Neural cell (in vitro differentiated cells): ENCODE measurements at regions not wholly inside any gene's neighbourhood (a gene's known extent, or its start where the extent isn't known, plus 50 kb on each side); places are given as distances from the start of the nearest gene placed in this dataset.
"Not testable (repeated sequence)": the region's sequence is repeated elsewhere in the genome, so short reads cannot be mapped to it uniquely, and the experiment has no call there.

Experiments
- H2AFZ ChIP-seq: fragments of 200-600, 300-800 bp; sonication (generic), shearing (Covaris generic); 2 replicates; pipeline ENCODE4 v1.6.0; 2014; ENCODE audit warnings: low read depth, mild to moderate bottlenecking, antibody characterized with exemption, low read length, moderate library complexity
- H3F3A ChIP-seq: fragments of 200-600 bp; shearing (Covaris generic); 2 replicates; pipeline ENCODE4 v1.6.1; 2016; ENCODE audit warnings: mild to moderate bottlenecking, moderate library complexity, mixed read lengths, antibody characterized with exemption, low read length; ENCODE audit not compliant: insufficient read depth, poor library complexity, severe bottlenecking
- H3K27ac ChIP-seq: fragments of 200-600, 300-800 bp; sonication (generic), shearing (Covaris generic); 2 replicates; pipeline ENCODE4 v1.5.1; 2014; ENCODE audit warnings: mild to moderate bottlenecking, low read length, moderate library complexity
- H3K27me3 ChIP-seq: fragments of 300-800, 200-600 bp; sonication (generic), shearing (Covaris generic); 2 replicates; pipeline ENCODE4 v1.6.0; 2014; ENCODE audit warnings: mild to moderate bottlenecking, low read depth, low read length, moderate library complexity; ENCODE audit not compliant: insufficient read depth
- H3K36me3 ChIP-seq: fragments of 300-800, 200-600 bp; sonication (generic), shearing (Covaris generic); 2 replicates; pipeline ENCODE4 v1.5.1; 2014; ENCODE audit warnings: mild to moderate bottlenecking, antibody characterized with exemption, low read length, moderate library complexity; ENCODE audit not compliant: insufficient read depth
- H3K4me2 ChIP-seq: fragments of 300-800, 200-600 bp; sonication (generic), shearing (Covaris generic); 2 replicates; pipeline ENCODE4 v1.6.0; 2014; ENCODE audit warnings: mild to moderate bottlenecking, low read length
- H3K4me3 ChIP-seq: fragments of 300-800, 200-600 bp; sonication (generic), shearing (Covaris generic); 2 replicates; pipeline ENCODE4 v1.5.1; 2014; ENCODE audit warnings: mild to moderate bottlenecking, low read length, moderate library complexity
- H3K79me2 ChIP-seq: fragments of 200-600 bp; shearing (Covaris generic); replicated peaks from 2 replicates; pipeline ENCODE4 v1.6.0; 2014; ENCODE audit warnings: mild to moderate bottlenecking, low read length, moderate library complexity; ENCODE audit not compliant: insufficient read depth
- H3K9ac ChIP-seq: fragments of 300-800, 200-600 bp; sonication (generic), shearing (Covaris generic); 2 replicates; pipeline ENCODE4 v1.6.1; 2016; ENCODE audit warnings: mild to moderate bottlenecking, low read length, mixed read lengths
- H3K9me2 ChIP-seq: fragments of 200-600 bp; shearing (Covaris generic); 2 replicates; pipeline ENCODE4 v1.6.1; 2016; ENCODE audit warnings: mild to moderate bottlenecking, low read length, mixed read lengths; ENCODE audit not compliant: insufficient read depth
- H3K9me3 ChIP-seq: fragments of 200-600, 300-800 bp; sonication (generic), shearing (Covaris generic); 2 replicates; pipeline ENCODE4 v1.6.1; 2016; ENCODE audit warnings: mild to moderate bottlenecking, mixed run types, low read length, moderate library complexity, mixed read lengths
- H4K20me1 ChIP-seq: fragments of 200-600 bp; shearing (Covaris generic); 2 replicates; pipeline ENCODE4 v1.6.1; 2016; ENCODE audit warnings: mild to moderate bottlenecking, mixed run types; ENCODE audit not compliant: insufficient read depth
- CTCF ChIP-seq: fragments of 450-650 bp; IDR thresholded peaks from 2 replicates; pipeline ENCODE4 v1.5.1; 2014; ENCODE audit warnings: antibody characterized with exemption, mild to moderate bottlenecking, moderate library complexity; ENCODE audit not compliant: poor library complexity, severe bottlenecking
- EP300 ChIP-seq: fragments of 450-650 bp; conservative IDR thresholded peaks from 2 replicates; pipeline ENCODE4 v1.6.1; 2014; ENCODE audit warnings: antibody characterized with exemption, mild to moderate bottlenecking, moderate library complexity; ENCODE audit not compliant: poor library complexity, severe bottlenecking
- EZH2 ChIP-seq: fragments of 200-600, 300-800 bp; shearing (Covaris generic), sonication (generic); IDR thresholded peaks from 2 replicates; pipeline ENCODE4 v1.6.1; 2014; ENCODE audit warnings: antibody characterized with exemption, low read length, borderline replicate concordance, mild to moderate bottlenecking; ENCODE audit not compliant: insufficient read depth, poor library complexity, severe bottlenecking
- MXI1 ChIP-seq: fragments of 450-650 bp; conservative IDR thresholded peaks from 2 replicates; pipeline ENCODE4 v1.6.1; 2014; ENCODE audit warnings: antibody characterized with exemption, mild to moderate bottlenecking; ENCODE audit not compliant: poor library complexity, severe bottlenecking
- POLR2AphosphoS5 ChIP-seq: IDR thresholded peaks from 2 replicates; pipeline ENCODE4 v1.6.1; 2012
- RAD21 ChIP-seq: fragments of 450-650 bp; conservative IDR thresholded peaks from 2 replicates; pipeline ENCODE4 v1.6.1; 2014; ENCODE audit warnings: antibody characterized with exemption, mild to moderate bottlenecking, moderate library complexity
- REST ChIP-seq: IDR thresholded peaks from 2 replicates; pipeline ENCODE4 v1.6.1; 2012; ENCODE audit warnings: borderline replicate concordance
- SMC3 ChIP-seq: fragments of 450-650 bp; conservative IDR thresholded peaks from 2 replicates; pipeline ENCODE4 v1.6.1; 2014; ENCODE audit warnings: antibody characterized with exemption, mild to moderate bottlenecking, moderate library complexity; ENCODE audit not compliant: poor library complexity
- TAF1 ChIP-seq: IDR thresholded peaks from 2 replicates; pipeline ENCODE4 v1.6.1; 2012; ENCODE audit warnings: low read depth

GRCh38 chr7:112958775-112959174 lies 127.9 kb downstream of the GPR85 start:
- TF ChIP-seq EZH2 = no peak
- no peak for TF ChIP-seq TAF1
- TF ChIP-seq REST = no peak
- no peak for TF ChIP-seq RAD21
- Histone ChIP-seq H3K9ac (no peak overlapping the region), H4K20me1 (no peaks in the 10 kb centered on the region), H3K27me3 (no peaks in the 10 kb centered on the region), H3K27ac (no peak overlapping the region), H3K4me3 (no peak overlapping the region), H3K36me3 (no peaks in the 10 kb centered on the region), H2AFZ (no peak overlapping the region), H3K9me3 (no peaks in the 10 kb centered on the region), H3F3A (no peaks in the 10 kb centered on the region), H3K4me2 (no peak overlapping the region), H3K79me2 (no peaks in the 10 kb centered on the region), H3K9me2 (no peaks in the 10 kb centered on the region)

GRCh38 chr7:112957901-112958300 lies 128.7 kb downstream of the GPR85 start:
- Histone ChIP-seq H4K20me1 (no peaks in the 10 kb centered on the region), H3K9me3 (no peaks in the 10 kb centered on the region), H3K27ac (no peak overlapping the region), H3K9me2 (no peaks in the 10 kb centered on the region), H3K4me2 (no peak overlapping the region), H3K4me3 (no peak overlapping the region), H3F3A (no peaks in the 10 kb centered on the region), H3K27me3 (no peaks in the 10 kb centered on the region), H2AFZ (no peak overlapping the region), H3K9ac (no peak overlapping the region), H3K79me2 (no peaks in the 10 kb centered on the region), H3K36me3 (no peaks in the 10 kb centered on the region)
- TF ChIP-seq EZH2 (no peak), MXI1 (no peak), SMC3 (no peak), REST (no peak), CTCF (no peak), POLR2AphosphoS5 (no peak), TAF1 (no peak), RAD21 (no peak), EP300 (no peak)

GRCh38 chr7:112953031-112953430 lies 133.6 kb downstream of the GPR85 start:
- H3K9me3 ChIP-seq, H3K79me2 ChIP-seq, H3K36me3 ChIP-seq, H4K20me1 ChIP-seq, H3K9me2 ChIP-seq, H3F3A ChIP-seq, H3K27me3 ChIP-seq, H3K9ac ChIP-seq, H3K4me2 ChIP-seq, H2AFZ ChIP-seq, H3K4me3 ChIP-seq, H3K27ac ChIP-seq: not testable (repeated sequence)
